Testis (tissue), 2 donors: ENCODE measurements at regions not wholly inside any gene's neighbourhood (a gene's known extent, or its start where the extent isn't known, plus 50 kb on each side); places are given as distances from the start of the nearest gene placed in this dataset.

Source experiments
- POLR2A ChIP-seq: fragments of 450-650 bp; IDR thresholded peaks from one replicate; pipeline ENCODE4 v1.6.1; 2017; ENCODE audit warnings: antibody characterized with exemption, mild to moderate bottlenecking, moderate library complexity
- TF ChIP-seq, protein P1 (sequence below), 3 experiments: fragments of 450-650 bp in 2 of 3; fragments of 200-600 bp in 1 of 3; sonication (generic) in 1 of 3; IDR thresholded peaks; one replicate each; pipeline ENCODE4 v1.5.1; 2016 to 2019; ENCODE audit warnings: antibody characterized with exemption in 3 of 3, mild to moderate bottlenecking in 2 of 3, moderate library complexity in 1 of 3

DNA sequence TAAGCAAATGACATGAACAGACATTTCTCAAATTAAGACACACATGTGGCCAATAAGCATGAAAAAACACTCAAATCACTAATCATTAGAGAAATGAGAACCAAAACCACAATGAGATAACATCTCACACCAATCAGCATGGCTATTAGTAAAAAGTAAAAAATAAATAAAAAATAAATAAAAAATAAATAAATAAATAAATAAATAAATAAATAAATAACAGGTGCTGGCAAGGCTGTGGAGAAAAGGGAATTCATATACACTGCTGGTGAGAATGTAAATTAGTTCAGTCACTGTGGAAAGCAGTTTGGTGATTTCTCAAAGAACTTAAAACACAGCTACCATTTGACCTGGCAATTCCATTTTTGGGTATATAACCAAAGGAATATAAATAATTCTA is 167.1 kb upstream of the CNKSR2 start:
- TF ChIP-seq, protein P1, sequence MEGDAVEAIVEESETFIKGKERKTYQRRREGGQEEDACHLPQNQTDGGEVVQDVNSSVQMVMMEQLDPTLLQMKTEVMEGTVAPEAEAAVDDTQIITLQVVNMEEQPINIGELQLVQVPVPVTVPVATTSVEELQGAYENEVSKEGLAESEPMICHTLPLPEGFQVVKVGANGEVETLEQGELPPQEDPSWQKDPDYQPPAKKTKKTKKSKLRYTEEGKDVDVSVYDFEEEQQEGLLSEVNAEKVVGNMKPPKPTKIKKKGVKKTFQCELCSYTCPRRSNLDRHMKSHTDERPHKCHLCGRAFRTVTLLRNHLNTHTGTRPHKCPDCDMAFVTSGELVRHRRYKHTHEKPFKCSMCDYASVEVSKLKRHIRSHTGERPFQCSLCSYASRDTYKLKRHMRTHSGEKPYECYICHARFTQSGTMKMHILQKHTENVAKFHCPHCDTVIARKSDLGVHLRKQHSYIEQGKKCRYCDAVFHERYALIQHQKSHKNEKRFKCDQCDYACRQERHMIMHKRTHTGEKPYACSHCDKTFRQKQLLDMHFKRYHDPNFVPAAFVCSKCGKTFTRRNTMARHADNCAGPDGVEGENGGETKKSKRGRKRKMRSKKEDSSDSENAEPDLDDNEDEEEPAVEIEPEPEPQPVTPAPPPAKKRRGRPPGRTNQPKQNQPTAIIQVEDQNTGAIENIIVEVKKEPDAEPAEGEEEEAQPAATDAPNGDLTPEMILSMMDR (IDR thresholded peaks at IDR 0.05): no peak
- no peak for TF ChIP-seq POLR2A
